22Rv1 (cell line): ENCODE measurements at regions not wholly inside any gene's neighbourhood (a gene's known extent, or its start where the extent isn't known, plus 50 kb on each side); places are given as distances from the start of the nearest gene placed in this dataset.

Experiments used
- CTCF ChIP-seq: fragments of 450-650 bp; IDR thresholded peaks from 2 replicates; pipeline ENCODE4 v1.5.1; 2017; ENCODE audit warnings: mild to moderate bottlenecking
- ZFX ChIP-seq: fragments of 450-650 bp; IDR thresholded peaks from 2 replicates; pipeline ENCODE4 v1.6.1; 2017; ENCODE audit warnings: antibody characterized with exemption, borderline replicate concordance

- TF ChIP-seq CTCF (no peak), ZFX (no peak)
These were observed 82.5 kb downstream of the GASK1B start for GRCh38 chr4:158090323-158090722.
